ENCODE measurements at regions not wholly inside any gene's neighbourhood (a gene's known extent, or its start where the extent isn't known, plus 50 kb on each side); places are given as distances from the start of the nearest gene placed in this dataset.

DNA sequence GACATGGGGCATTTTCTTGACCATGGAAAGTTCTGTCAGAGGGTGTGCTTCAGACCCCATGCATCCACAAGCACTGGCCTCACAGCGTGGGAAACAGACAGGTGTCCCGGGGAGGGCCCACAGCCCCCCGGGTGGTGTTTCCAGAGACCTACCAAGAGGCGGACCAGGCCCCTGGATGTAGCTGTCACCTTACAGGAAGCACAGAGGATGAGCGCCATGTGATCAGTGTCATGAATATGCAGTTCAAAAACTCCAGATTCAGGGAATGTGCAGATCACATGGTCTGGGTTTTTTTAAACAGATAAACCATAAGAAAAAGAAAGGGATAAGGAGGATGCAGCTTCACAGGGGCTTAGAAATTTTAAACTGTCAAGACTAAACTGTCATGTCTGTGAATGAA, 61.0 kb upstream of the SPATA13 start:
- no peak overlapping the region for H3K4me2 ChIP-seq (ENCODE audit: insufficient read depth, low read length)
- intact Hi-C loops (cut with micrococcal nuclease) = no loop called here
- BruUV-seq (replicated peaks) = no TSS peak
- H3K36me3 ChIP-seq (ENCODE audit: control insufficient read depth in 2 of 2, extremely low read depth in 1 of 2, insufficient read depth in 2 of 2, low read length in 2 of 2) = no peaks in the 10 kb centered on the region
- CTCF ChIA-PET = interaction anchor here (2.4 kb wide), 1 partner anchor 46 kb away, joined by 10 read pairs; no protein-coding TSS in a partner anchor
- no peaks in the 10 kb centered on the region for H3K9me1 ChIP-seq (replicated peaks; ENCODE audit: control insufficient read depth, extremely low read depth, insufficient read depth, low read length)
- H2AFZ ChIP-seq (ENCODE audit: low read depth, low read length) = no peak overlapping the region
- peaks cover 0 to 7% of the 10 kb centered on the region in 2 experiments for H3K27me3 ChIP-seq (ENCODE audit: control insufficient read depth in 2 of 2, insufficient read depth in 2 of 2, low read length in 2 of 2)
- no peaks in the 10 kb centered on the region for H3K79me2 ChIP-seq (ENCODE audit: control insufficient read depth, insufficient read depth, low read length)
- no peak overlapping the region for H3K4me3 ChIP-seq (replicated peaks in 1 of 3; ENCODE audit: insufficient read depth in 1 of 3, low read depth in 1 of 3, low read length in 3 of 3)
- no peak overlapping the region for H3K27ac ChIP-seq (ENCODE audit: insufficient read depth, low read depth, low read length)
- no peaks in the 10 kb centered on the region for H4K20me1 ChIP-seq (replicated peaks; ENCODE audit: control insufficient read depth, extremely low read depth, insufficient read depth, low read length)
- TF ChIP-seq MYC (IDR thresholded peaks at IDR 0.05; ENCODE audit: low read depth, low read length) = no peak
- TF ChIP-seq GATA2 (IDR thresholded peaks at IDR 0.05; ENCODE audit: insufficient read depth, insufficient read length, low read depth, low read length) = no peak
- no peak for TF ChIP-seq POLR2A (IDR thresholded peaks at IDR 0.05; ENCODE audit: low read depth, low read length)
- TF ChIP-seq JUN (IDR thresholded peaks at IDR 0.05; ENCODE audit: borderline replicate concordance, insufficient read depth, insufficient read length, low read depth) = no peak
- TF ChIP-seq, protein P1, sequence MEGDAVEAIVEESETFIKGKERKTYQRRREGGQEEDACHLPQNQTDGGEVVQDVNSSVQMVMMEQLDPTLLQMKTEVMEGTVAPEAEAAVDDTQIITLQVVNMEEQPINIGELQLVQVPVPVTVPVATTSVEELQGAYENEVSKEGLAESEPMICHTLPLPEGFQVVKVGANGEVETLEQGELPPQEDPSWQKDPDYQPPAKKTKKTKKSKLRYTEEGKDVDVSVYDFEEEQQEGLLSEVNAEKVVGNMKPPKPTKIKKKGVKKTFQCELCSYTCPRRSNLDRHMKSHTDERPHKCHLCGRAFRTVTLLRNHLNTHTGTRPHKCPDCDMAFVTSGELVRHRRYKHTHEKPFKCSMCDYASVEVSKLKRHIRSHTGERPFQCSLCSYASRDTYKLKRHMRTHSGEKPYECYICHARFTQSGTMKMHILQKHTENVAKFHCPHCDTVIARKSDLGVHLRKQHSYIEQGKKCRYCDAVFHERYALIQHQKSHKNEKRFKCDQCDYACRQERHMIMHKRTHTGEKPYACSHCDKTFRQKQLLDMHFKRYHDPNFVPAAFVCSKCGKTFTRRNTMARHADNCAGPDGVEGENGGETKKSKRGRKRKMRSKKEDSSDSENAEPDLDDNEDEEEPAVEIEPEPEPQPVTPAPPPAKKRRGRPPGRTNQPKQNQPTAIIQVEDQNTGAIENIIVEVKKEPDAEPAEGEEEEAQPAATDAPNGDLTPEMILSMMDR (IDR thresholded peaks at IDR 0.05; ENCODE audit: extremely low read depth in 1 of 2, insufficient read depth in 1 of 2, low read depth in 1 of 2, low read length in 2 of 2) = no peak
- no peak for TF ChIP-seq FOS (IDR thresholded peaks at IDR 0.05; ENCODE audit: borderline replicate concordance, insufficient read depth, low read length)
- TF ChIP-seq POLR2AphosphoS5 (IDR thresholded peaks at IDR 0.05; ENCODE audit: insufficient read depth, low read depth, low read length) = no peak
- dilution Hi-C loops (cut with MboI; ENCODE audit: extremely low pct_ligation_motif_present, low sequenced_read_pairs) = no loop called here
- POLR2A ChIA-PET = no interaction called here
- H3K9me3 ChIP-seq (replicated peaks; ENCODE audit: control insufficient read depth, insufficient read depth, low read length) = no peaks in the 10 kb centered on the region
- DNase-seq (ENCODE audit: low read depth, low spot score) (no peak), FAIRE-seq (no peak)
- H3K4me1 ChIP-seq (ENCODE audit: control insufficient read depth, extremely low read depth, insufficient read depth, low read length) = no peaks in the 10 kb centered on the region
- H3K9ac ChIP-seq (replicated peaks; ENCODE audit: extremely low read depth, insufficient read depth, low read length) = no peak overlapping the region

DNA sequence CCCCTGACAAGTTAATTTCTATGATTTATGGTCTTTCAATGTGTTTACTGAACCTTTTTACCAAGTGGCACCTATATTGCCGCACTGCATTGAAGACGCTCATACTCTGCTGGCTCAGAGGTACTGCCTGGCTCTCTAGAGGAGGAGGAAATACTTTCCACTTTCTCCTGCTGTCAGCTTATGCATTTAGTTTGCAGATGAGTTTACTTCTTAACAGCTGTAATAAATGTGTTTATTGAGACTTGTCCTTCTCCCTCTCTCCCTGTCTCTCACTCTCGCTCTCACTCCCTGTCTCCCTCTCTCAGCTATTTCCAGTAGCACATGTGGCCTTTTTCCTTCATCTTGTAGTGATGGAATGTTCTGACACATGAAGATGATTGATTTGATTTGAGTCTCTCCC, 60.3 kb upstream of the SPATA13 start:
- intact Hi-C loops (cut with micrococcal nuclease) (no loop called here), dilution Hi-C loops (cut with MboI; ENCODE audit: extremely low pct_ligation_motif_present, low sequenced_read_pairs) (no loop called here)
- Histone ChIP-seq H3K4me1 (ENCODE audit: control insufficient read depth, extremely low read depth, insufficient read depth, low read length) (no peaks in the 10 kb centered on the region), H3K27me3 (ENCODE audit: control insufficient read depth in 2 of 2, insufficient read depth in 2 of 2, low read length in 2 of 2) (peaks cover 0 to 7% of the 10 kb centered on the region in 2 experiments), H2AFZ (ENCODE audit: low read depth, low read length) (no peak overlapping the region), H3K9me3 (replicated peaks; ENCODE audit: control insufficient read depth, insufficient read depth, low read length) (no peaks in the 10 kb centered on the region), H3K36me3 (ENCODE audit: control insufficient read depth in 2 of 2, extremely low read depth in 1 of 2, insufficient read depth in 2 of 2, low read length in 2 of 2) (no peaks in the 10 kb centered on the region), H3K4me3 (replicated peaks in 1 of 3; ENCODE audit: insufficient read depth in 1 of 3, low read depth in 1 of 3, low read length in 3 of 3) (no peak overlapping the region), H3K9ac (replicated peaks; ENCODE audit: extremely low read depth, insufficient read depth, low read length) (no peak overlapping the region), H4K20me1 (replicated peaks; ENCODE audit: control insufficient read depth, extremely low read depth, insufficient read depth, low read length) (no peaks in the 10 kb centered on the region), H3K27ac (ENCODE audit: insufficient read depth, low read depth, low read length) (no peak overlapping the region), H3K4me2 (ENCODE audit: insufficient read depth, low read length) (no peak overlapping the region), H3K9me1 (replicated peaks; ENCODE audit: control insufficient read depth, extremely low read depth, insufficient read depth, low read length) (no peaks in the 10 kb centered on the region), H3K79me2 (ENCODE audit: control insufficient read depth, insufficient read depth, low read length) (no peaks in the 10 kb centered on the region)
- TF ChIP-seq JUN (IDR thresholded peaks at IDR 0.05; ENCODE audit: borderline replicate concordance, insufficient read depth, insufficient read length, low read depth) = no peak
- BruUV-seq (replicated peaks) = no TSS peak
- DNase-seq (ENCODE audit: low read depth, low spot score) (no peak), FAIRE-seq (no peak)
- ChIA-PET POLR2A (no interaction called here), CTCF (interaction anchor here (2.4 kb wide), 1 partner anchor 47 kb away, joined by 10 read pairs; no protein-coding TSS in a partner anchor)

All from endothelial cell of umbilical vein (primary cell).